GM19438 (cell line): ENCODE measurements at regions not wholly inside any gene's neighbourhood (a gene's known extent, or its start where the extent isn't known, plus 50 kb on each side); places are given as distances from the start of the nearest gene placed in this dataset.

ENCODE experiments used
- ATAC-seq: cut with Tn5 transposase; IDR thresholded peaks from one replicate; pipeline ENCODE4 v1.9.1; 2021; ENCODE audit warnings: low read depth; ENCODE audit not compliant: unreplicated experiment

DNA sequence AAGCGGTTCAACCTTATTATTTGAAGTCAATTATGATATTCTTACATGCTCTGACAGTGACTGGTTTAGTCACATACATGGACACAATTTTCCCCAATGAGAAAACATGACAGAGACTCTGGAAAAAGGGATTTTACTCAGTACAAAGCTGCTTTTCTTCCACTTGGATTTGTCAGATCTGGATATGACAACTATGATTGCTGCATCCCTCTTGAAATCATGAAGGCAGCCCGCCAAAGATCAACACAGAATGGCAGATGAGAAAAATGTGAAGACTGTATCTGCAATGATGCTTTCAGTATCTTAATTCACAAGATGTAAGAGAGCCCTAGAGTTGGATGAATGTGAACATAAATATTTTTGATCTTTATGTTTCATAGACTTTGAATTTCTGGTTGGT is 439.6 kb downstream of the CDH8 start:
- no peak for ATAC-seq

DNA sequence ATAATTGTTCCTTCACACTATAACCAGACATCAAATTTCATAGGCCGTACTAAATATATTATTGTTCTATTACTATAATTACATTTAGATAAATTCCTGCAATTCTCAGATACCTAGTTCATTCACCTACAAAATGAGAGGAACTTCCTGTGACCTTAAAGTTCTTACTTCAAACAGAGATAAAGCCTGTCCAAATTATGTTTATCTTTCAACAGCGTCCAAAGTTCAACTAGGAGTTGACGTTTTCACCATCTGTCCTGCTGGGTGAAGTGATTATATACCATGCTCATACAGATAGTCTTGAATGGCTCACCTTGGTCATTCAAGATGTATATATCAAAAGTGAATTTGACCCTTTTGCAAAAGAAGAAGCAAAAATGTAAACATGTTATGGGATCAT is 440.6 kb downstream of the CDH8 start:
- no peak for ATAC-seq

DNA sequence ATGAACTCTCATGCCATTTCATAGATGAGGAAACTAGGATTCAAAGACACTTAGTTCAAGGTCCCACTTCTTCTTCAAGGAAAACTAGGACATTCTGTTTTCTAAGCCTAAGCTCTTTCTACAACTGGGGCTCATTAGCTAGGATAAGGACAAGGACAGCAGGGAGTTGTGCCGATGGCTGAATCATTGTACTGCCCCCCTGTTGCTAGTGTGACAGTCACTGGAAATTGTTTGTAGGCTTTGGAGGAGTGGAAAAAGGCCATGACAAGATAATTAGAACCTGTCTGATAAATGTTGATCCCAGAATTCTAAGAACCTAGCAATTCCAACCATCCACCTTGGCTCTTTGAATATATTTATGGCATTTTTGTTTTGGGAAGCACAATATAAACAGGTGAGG is 445.7 kb downstream of the CDH8 start:
- no peak for ATAC-seq

DNA sequence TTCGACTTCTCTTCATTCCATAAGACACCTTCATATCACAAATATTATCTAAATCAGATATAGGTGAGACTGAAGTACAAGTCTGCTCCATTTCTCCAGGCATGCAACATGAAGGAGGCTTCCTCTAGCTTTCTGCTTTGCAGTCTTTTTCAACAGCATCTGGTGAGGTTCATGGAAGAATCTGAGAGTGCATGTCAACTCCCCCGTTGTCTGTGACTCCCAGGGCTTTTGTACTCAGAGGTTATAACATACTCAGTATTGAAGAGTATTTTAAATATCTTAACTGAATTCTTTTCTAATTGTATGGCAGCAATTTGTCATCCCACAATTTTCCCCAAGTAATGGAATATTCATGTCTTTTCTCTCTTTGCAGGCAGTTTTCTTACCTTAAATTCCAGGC is 448.7 kb downstream of the CDH8 start:
- no peak for ATAC-seq

DNA sequence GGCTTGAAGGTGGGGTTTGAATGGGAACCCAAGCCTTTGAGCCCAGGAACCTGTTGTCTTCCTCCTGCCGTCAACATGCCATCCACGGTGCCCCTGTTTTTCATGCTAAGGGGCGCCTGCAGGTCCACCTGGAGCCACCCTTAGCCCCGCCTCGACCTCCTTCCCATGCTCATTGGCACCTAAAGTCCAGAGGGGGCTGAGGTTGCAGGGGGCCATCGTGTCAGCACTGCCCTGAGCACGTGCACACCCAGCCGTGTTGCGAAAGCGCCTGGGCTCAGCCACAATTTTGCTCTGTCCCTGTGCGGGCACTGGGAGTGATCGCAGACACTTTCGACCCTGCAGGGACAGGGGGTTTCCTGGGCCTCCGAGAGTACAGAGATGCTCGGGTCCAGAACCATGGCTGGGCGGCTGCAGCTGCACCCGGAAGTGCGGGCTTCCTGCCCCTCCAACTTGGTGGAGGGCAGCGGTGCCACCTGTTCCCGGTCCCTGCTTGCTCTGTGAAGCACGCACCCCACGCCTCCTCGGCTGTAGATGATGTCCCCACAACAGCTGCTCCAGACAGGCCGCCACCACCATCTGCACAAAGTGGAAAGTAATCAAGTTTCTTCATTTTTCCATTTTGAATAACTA is 454.7 kb downstream of the CDH8 start:
- ATAC-seq = no peak

DNA sequence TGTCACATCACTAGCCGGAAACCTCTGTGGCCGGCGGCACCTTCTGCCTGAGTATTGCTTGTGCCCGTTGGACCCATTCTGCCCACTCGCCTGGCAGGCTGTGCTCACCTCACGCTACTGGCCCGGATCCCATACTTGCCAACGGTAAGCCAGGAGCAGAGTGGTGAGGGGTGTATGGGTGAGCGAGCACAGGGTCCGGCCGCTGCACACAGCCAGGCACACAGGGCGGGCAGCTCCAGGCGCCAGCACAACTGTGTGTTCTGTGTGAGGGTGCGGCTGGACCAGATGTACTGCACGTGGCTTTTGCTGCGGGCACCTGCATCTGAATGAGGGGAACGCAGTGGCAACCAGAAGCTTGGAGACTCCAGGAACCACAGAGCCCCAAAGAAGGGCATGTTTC is 455.7 kb downstream of the CDH8 start:
- no peak for ATAC-seq

DNA sequence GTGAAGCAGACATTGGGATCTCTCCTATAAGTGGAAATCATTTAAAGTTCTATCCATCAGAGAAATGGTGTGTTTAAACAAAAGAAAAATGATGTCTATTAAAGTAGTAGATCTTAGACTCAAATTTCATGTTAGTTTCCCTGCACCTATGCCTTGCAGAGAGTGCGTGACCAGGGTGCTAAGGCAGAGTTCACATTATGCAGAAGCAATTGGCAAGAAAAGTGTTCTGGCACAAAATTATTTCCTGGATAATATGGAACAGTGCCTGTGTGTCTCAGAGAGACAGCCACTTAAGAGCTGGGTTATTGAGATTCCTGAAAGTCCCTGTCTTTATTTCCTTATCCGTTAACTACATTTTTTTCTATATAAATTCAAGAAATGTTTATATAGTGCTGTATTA is 457.0 kb downstream of the CDH8 start:
- no peak for ATAC-seq

DNA sequence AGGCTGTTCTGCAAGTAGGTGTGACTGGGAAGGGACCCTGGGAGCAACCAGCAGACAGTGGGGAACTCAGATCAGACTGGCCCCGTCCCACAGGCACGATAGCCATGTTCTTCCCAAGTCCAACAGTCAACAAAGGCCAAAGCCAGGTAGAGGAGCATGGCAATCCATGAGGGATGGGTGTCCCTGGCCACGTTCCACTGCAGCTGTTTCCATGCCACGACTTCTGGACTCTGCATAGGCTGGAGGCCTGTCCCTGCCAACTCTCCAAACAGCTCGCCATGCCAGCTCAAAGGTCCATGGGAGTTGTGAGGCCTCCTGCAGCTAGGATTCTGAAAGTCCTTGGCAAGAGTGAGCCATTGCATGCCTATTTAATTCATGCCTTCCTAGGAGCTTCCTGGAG is 459.8 kb downstream of the CDH8 start:
- no peak for ATAC-seq

DNA sequence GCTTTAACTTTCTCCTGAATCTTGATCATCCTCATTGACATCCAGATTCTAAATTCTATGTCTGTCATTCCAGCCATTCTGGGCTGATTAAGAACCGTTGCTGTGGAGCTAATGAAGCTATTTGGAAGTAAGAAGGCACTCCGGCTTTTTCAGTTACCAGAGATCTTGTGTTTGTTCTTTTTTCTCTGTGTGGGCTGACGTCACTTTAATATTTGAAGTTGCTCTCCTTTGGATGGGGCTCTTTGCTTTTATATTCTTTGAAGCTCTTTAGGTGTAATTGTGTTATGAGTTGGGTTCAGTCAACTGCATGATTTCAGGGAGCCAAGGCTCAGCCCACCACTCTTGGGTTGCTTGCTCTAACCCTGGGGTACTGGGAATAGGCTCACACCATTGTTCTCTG is 460.6 kb downstream of the CDH8 start:
- no peak for ATAC-seq

DNA sequence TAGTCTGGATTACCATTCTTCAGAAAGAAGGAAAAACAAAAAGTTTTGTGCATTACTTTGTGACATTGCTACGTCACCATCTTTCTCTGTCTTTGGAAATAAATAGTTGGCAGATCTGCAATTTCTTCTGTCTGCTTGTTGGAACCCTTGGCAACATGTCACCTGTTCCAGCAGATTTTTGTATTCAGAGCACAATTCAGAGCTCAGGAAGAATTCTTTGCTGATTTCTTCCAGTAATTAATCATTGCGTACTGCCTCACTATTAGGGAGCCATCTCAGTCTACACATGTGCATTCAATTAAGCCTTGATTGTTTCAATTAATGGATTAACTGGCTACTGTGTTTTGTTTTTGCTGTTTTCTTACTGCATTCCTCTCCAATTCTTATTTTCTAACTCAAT is 467.2 kb downstream of the CDH8 start:
- ATAC-seq = no peak

DNA sequence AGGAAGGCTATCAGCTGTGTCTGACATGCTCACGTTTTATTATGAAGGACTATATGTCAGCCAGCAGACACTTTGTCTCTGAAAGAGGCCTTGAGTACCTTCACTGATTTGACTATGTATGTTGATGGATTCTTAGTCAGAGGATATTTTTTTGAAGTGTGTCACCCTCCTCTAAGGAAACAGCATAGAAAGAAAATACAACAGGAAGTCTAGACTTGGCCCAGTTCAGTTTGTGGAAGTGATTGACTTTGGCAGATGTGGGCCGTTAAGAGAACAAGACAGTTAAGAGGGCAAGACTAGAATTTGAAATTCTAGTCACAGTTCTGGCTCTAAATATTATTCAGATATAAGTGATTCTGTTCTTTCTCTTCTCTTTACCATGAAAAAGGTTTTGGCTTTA is 471.5 kb downstream of the CDH8 start:
- ATAC-seq = no peak

DNA sequence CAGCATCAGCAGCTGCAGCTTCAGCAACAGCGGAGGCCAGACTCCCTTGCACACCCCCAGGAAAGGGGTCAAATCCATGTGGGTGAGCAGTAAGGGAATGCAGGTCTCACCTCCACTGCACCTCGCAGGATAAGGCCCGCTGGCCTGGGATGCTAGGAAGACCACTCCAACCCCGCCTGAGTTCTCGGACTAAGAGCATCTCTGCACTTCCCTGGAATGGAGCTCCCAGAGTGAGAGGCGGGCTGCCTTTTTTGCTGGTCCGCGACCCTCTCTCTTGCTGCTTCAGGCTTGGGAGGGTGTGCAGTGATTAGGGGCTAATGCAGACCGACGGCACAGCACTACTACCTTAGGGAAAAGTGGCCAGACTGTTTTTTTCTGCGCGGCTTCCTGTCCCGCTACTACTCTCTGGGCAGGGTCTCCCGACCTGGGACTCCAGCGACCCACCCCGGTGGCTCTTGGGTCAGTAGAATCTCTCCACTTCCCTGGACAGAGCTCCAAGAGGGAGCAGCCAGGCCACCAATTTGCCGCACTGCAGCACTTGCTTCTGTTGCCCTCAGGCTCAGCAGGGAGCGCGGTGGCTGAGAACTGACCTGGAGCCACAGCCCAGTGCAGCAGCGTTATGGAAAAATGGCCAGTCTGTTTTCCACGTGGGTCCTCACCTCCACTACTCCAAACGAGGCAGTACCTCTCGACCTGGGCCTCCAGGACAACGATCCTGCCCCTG is 480.4 kb downstream of the CDH8 start:
- ATAC-seq = no peak

DNA sequence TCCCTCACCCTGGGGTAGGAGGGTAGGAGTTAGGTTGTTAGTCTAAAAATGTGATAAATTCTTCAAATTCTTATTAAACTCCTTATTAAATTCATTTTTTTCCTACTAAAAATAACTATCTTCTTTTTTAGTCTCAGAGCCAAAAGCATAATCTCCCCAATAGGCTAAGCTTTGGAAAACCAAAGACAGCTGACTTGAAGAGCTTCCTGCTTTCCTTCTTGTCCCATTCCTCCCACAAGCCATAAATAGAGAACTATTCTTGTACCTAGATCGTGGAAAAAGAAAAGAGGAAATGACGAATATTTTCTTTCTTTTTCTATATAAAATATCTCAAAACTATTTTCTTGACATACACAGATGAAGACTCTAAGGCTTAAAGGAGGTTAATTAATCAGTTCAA is 486.9 kb downstream of the CDH8 start:
- no peak for ATAC-seq

DNA sequence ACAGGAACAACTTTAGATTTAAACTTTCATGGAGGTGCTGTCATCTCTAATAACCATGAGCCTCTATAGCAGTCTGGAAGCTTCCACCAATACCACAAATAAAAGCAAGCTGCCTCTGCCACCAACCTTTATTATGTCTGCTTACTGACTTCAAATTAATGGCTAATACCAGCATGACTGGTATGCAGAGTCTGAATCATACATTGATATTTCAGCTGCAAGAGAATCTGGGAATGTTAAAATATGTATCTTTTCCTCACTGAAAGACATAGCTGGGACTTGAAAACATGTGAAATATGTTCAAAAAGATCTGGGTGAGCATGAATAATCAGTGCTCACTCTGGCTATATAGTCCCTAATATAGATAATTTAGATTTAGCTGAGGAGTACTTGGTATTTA is 488.6 kb downstream of the CDH8 start:
- ATAC-seq = no peak

DNA sequence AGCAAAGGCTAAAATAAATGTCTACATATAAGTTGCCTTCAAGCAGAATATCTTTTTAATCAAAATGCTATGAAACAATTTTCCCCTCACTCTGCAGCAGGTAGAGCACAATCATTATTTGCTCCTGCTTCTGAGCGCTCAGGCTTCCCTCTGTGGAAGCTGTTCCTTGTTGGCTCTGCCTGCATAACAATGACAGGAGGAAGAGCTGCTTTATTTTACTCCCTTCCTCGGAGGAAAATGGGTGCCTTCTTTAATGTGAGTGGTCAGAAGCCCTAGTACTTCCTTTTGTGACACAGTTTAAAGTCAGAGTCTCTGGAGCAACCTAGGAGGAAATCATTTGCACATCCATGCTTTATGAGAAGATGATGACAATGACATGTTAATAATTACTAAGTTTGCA is 492.1 kb downstream of the CDH8 start:
- no peak for ATAC-seq

DNA sequence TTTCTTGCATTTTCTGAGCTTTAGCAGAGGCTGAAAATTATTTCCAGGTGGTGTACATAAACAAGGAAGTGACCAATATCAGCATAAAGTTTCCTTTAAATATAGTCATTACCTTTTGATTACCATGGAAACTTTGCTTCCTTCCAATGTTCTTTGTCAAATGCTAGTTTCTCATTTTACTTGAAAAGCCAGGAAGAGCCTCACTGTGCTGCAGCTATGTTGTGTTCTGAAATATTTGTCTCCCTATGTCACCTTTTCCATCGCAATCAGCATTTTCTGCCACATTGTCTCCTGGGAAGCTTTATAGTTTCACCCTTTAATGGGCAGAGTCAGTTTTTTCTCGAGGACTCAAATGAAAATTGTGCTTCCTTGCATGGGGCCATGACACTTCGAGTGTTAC is 496.0 kb downstream of the CDH8 start:
- no peak for ATAC-seq

DNA sequence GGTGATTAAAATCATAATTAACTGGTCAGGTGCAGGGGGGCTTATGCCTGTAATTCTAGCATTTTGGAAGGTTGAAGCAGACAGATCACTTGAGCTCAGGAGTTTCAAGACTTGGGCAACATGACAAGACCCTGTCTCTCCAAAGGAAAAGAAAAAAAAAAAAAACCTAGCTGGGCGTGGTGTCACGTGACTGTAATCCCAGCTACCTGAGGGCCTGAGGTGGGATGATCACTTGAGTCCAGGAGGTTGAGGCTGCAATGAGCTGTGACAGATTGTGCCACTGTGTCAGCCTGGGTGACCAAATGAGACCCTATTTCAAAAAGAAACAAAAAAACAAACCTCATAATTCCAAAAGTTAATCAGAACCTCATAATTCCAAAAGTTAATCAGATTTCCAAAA is 505.5 kb downstream of the CDH8 start:
- ATAC-seq = no peak

DNA sequence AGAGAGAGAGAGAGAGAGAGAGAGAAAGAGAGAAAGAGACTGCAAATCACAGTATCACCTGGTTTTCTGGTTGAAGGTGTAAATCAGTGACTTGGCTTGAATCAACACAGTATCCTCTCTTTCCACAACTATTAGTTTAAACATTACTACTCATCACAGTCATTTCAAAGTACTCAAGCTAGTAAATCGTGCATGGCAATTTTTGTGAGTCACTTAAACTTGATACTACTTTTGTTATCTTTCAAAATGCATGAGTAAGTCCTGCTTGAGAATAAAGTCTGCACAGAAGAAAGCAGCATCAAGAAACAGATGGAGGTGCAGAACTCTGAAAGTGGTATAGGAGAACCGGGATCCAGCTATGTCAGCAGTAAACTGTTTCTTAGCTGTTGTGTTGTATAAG is 535.4 kb downstream of the CDH8 start:
- ATAC-seq = no peak

DNA sequence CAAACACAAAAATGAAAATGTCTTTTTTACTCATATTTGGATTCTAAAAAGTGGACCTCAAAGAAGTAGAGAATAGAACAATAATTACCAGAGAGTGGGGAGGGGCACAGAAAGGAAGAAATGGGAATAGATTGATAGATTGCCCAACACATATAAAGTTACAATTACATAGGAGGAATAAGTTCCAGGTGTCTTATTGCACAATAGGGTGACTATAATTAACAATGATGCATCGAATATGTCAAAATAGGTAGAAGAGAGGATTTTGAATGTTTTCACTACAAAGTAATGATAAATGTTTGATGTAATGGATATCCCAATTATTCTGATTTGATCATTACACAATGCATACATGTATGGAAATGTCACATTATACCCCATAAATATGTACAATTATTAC is 556.0 kb downstream of the CDH8 start:
- no peak for ATAC-seq

DNA sequence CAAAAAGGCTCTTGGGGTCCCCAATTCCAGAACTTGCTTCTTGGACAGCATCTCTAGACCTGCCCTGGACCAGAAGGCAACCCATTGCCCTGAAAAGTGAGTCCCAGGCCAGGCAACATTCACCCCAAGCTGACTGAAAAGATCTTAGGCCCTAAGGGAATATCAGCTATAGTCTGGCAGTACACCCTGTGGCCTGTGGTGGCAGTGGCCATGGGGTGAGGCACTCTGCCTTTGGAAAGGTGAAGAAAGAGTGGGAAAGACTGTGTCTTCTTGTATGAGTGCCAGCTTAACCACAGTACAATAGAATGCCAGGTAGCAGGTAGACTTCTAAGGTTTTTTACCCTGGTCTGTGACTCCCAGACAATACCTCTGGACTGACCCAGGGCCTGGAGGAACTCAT is 564.5 kb downstream of the CDH8 start:
- ATAC-seq = no peak

DNA sequence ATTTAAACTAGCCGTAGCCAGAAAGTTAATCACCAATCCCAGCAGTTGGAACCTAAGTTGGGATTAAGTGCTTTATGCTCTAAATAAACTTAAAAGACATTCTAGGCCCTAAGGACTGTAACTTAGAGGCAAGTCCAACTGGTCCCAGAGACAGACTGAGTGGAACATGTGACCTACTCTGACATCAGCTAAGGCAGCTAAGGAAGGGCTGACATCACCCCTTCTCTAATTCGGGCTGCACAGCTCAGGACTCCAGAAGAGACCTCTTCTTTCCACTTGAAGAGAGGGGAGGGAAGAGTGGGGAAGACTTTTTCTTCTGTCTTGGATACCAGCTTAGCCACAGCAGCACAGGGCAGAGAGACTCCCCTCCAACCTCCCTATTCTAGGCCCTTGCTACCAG is 565.2 kb downstream of the CDH8 start:
- ATAC-seq = no peak

DNA sequence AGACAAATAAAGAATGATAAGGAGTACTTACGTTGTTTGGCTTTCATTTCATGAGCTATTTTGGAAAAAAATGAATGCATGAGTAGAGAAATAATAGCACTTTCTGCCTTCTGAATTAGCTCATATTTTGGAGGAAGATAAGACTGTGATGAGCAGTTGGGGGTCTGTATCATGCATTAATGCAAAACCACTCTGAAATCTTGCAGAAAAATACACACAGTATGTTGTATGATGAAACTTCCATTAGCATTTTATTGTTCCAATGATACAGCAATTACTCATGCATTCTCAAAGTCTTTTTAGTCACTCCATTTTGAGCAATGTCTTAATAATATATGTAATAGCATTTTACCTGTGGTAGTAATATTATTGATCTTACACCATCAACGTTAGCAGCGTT is 571.0 kb downstream of the CDH8 start:
- no peak for ATAC-seq

DNA sequence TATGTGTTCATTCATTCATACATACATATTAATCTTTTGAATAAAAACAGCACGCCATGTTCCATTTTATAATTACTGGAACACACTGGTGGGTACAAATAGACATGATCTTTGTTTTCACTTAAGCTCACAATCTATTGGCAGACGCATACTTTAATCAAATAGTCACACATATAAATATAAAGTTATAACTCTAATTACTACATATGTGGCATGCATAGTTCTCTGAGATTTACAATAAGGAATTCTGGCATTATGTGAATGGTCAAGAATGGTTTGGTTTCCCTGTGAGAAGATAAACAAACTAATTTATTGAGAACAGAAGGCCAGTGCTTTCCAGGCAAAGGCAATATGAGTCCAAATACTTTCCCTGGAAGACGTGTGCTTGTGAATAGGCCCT is 576.2 kb downstream of the CDH8 start:
- no peak for ATAC-seq
